PC-3 (cell line): ENCODE measurements at regions not wholly inside any gene's neighbourhood (a gene's known extent, or its start where the extent isn't known, plus 50 kb on each side); places are given as distances from the start of the nearest gene placed in this dataset.

ENCODE experiments used
- ATAC-seq: fragments of 200-7000 bp; cut with Tn5 transposase; 2 replicates; pipeline ENCODE4 v1.9.1; 2020; ENCODE audit warnings: mild to moderate bottlenecking, moderate library complexity
- BruUV-seq: library from RNA; stranded (reverse); fragments of 400-500 nt; replicated peaks from 2 replicates; lab custom pipeline; 2021; lab: Mats Ljungman, UMichigan
- CTCF ChIA-PET: fragments of 300-600 bp; sonication (Branson Sonifier 250); formaldehyde crosslinking; loops from one replicate; lab custom pipeline; 2022; ENCODE audit warnings: antibody characterized with exemption; lab: Charles Lee
- POLR2A ChIA-PET: fragments of 300-600 bp; sonication (Branson Sonifier 250); formaldehyde crosslinking; loops from one replicate; lab custom pipeline; 2022; ENCODE audit warnings: antibody characterized with exemption; ENCODE audit not compliant: unreplicated experiment; lab: Charles Lee
- DNase-seq: peaks from one replicate; pipeline ENCODE4 v3.0.0-alpha.2; 2015
- H2AFZ ChIP-seq: fragments of 300-600 bp; sonication (generic); 2 replicates; pipeline ENCODE4 v1.6.0; 2016; ENCODE audit warnings: antibody characterized with exemption, low read length
- H3F3A ChIP-seq: fragments of 300-600 bp; sonication (generic); one replicate; pipeline ENCODE4 v1.6.0; 2017; ENCODE audit warnings: antibody characterized with exemption, low read length, control low read depth, mild to moderate bottlenecking; ENCODE audit not compliant: unreplicated experiment
- H3K27ac ChIP-seq: fragments of 300-600 bp; sonication (generic); 2 replicates; pipeline ENCODE4 v1.5.1; 2016; ENCODE audit warnings: mild to moderate bottlenecking, low read length
- H3K27me3 ChIP-seq: fragments of 300-600 bp; sonication (generic); 2 replicates; pipeline ENCODE4 v1.6.1; 2016; ENCODE audit warnings: low read length, mixed read lengths
- H3K36me3 ChIP-seq: fragments of 300-600 bp; sonication (generic); 2 replicates; pipeline ENCODE4 v1.6.1; 2016; ENCODE audit warnings: low read depth, mixed run types, low read length, mixed read lengths
- H3K4me1 ChIP-seq: fragments of 300-600 bp; sonication (generic); 2 replicates; pipeline ENCODE4 v1.5.1; 2016; ENCODE audit warnings: low read length; ENCODE audit not compliant: insufficient read depth
- H3K4me2 ChIP-seq: fragments of 300-600 bp; sonication (generic); 2 replicates; pipeline ENCODE4 v1.6.0; 2016; ENCODE audit warnings: low read length
- H3K4me3 ChIP-seq: fragments of 300-600 bp; sonication (generic); 2 replicates; pipeline ENCODE4 v1.5.1; 2016; ENCODE audit warnings: mild to moderate bottlenecking, low read length, mixed read lengths
- H3K79me2 ChIP-seq: fragments of 300-600 bp; sonication (generic); 2 replicates; pipeline ENCODE4 v1.6.1; 2017; ENCODE audit warnings: low read length, mixed read lengths
- H3K9ac ChIP-seq: fragments of 300-600 bp; sonication (generic); 2 replicates; pipeline ENCODE4 v1.6.0; 2016; ENCODE audit warnings: mild to moderate bottlenecking, low read length
- H3K9me2 ChIP-seq: fragments of 300-600 bp; sonication (generic); replicated peaks from 2 replicates; pipeline ENCODE4 v1.6.1; 2016; ENCODE audit warnings: mixed run types, low read length, mixed read lengths
- H3K9me3 ChIP-seq: fragments of 300-600 bp; sonication (generic); 2 replicates; pipeline ENCODE4 v1.6.1; 2016; ENCODE audit warnings: low read length, mixed read lengths
- H4K20me1 ChIP-seq: fragments of 300-600 bp; sonication (generic); 2 replicates; pipeline ENCODE4 v1.6.1; 2016; ENCODE audit warnings: low read length, mixed read lengths
- EZH2 ChIP-seq: fragments of 300-600 bp; sonication (generic); IDR thresholded peaks from one replicate; pipeline ENCODE4 v1.6.1; 2017; ENCODE audit warnings: antibody characterized with exemption, mild to moderate bottlenecking, low read length; ENCODE audit not compliant: unreplicated experiment
- EZH2phosphoT487 ChIP-seq: fragments of 300-600 bp; sonication (generic); IDR thresholded peaks from 2 replicates; pipeline ENCODE4 v1.6.1; 2018; ENCODE audit warnings: mild to moderate bottlenecking, antibody characterized with exemption, low read length, borderline replicate concordance
- intact Hi-C: fragments of 100-400 bp; cut with micrococcal nuclease; formaldehyde crosslinking; loops from 2 replicates; pipeline ENCODE4 v1.9.0; 2023
- TF ChIP-seq, protein P1 (sequence below): fragments of 300-600 bp; sonication (generic); conservative IDR thresholded peaks from 2 replicates; pipeline ENCODE4 v1.5.1; 2017; ENCODE audit warnings: antibody characterized with exemption, low read depth, mild to moderate bottlenecking, low read length

GRCh38 chr12:103128862-103129501 is 171.5 kb downstream of the ASCL1 start:
- no peak for TF ChIP-seq EZH2
- TF ChIP-seq EZH2phosphoT487, result no peak
- TF ChIP-seq, protein P1, sequence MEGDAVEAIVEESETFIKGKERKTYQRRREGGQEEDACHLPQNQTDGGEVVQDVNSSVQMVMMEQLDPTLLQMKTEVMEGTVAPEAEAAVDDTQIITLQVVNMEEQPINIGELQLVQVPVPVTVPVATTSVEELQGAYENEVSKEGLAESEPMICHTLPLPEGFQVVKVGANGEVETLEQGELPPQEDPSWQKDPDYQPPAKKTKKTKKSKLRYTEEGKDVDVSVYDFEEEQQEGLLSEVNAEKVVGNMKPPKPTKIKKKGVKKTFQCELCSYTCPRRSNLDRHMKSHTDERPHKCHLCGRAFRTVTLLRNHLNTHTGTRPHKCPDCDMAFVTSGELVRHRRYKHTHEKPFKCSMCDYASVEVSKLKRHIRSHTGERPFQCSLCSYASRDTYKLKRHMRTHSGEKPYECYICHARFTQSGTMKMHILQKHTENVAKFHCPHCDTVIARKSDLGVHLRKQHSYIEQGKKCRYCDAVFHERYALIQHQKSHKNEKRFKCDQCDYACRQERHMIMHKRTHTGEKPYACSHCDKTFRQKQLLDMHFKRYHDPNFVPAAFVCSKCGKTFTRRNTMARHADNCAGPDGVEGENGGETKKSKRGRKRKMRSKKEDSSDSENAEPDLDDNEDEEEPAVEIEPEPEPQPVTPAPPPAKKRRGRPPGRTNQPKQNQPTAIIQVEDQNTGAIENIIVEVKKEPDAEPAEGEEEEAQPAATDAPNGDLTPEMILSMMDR, result no peak
- no peaks in the 10 kb centered on the region for H3K27me3 ChIP-seq
- ATAC-seq (no peak), DNase-seq (no peak)
- H3K9me3 ChIP-seq, result peaks cover 5% of the 10 kb centered on the region; the same call in 1 of the 2 replicates
- H3K27ac ChIP-seq, result no peak overlapping the region
- H2AFZ ChIP-seq, result no peak overlapping the region
- no peak overlapping the region for H3K9ac ChIP-seq
- ChIA-PET POLR2A (no interaction called here), CTCF (no interaction called here)
- BruUV-seq, result no TSS peak
- H3K9me2 ChIP-seq, result no peaks in the 10 kb centered on the region
- H4K20me1 ChIP-seq, result no peaks in the 10 kb centered on the region
- no peaks in the 10 kb centered on the region for H3K36me3 ChIP-seq
- no peak overlapping the region for H3K4me2 ChIP-seq
- H3K4me1 ChIP-seq, result no peaks in the 10 kb centered on the region
- no peak overlapping the region for H3K4me3 ChIP-seq
- H3F3A ChIP-seq, result no peaks in the 10 kb centered on the region
- no peaks in the 10 kb centered on the region for H3K79me2 ChIP-seq
- intact Hi-C loops, result no loop called here

DNA sequence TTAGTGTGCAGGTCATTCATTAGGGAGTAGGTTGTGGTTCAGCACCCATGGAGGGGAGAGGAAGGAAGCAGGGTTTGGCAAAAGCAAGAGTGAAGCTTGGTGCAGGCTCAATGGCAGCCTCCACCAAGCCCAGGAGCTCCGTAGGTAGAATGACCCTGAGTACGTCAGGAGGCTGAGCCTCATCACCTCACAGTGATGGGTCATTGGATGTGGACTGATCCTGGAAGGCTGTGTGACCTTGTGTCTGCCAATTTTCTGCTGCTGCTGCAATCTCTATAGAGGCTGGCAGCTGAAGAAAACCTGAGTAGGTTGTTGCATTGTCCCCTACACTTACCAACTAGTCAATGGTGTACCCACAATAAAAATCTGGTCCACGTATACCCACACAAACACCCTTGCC is 173.1 kb downstream of the ASCL1 start:
- intact Hi-C loops, result no loop called here
- no peak overlapping the region for H3K4me2 ChIP-seq
- H3K36me3 ChIP-seq, result no peaks in the 10 kb centered on the region
- no peaks in the 10 kb centered on the region for H4K20me1 ChIP-seq
- no peaks in the 10 kb centered on the region for H3K27me3 ChIP-seq
- POLR2A ChIA-PET, result no interaction called here
- no peak overlapping the region for H3K9ac ChIP-seq
- CTCF ChIA-PET, result no interaction called here
- no peaks in the 10 kb centered on the region for H3K9me2 ChIP-seq
- no peak overlapping the region for H2AFZ ChIP-seq
- H3F3A ChIP-seq, result no peaks in the 10 kb centered on the region
- TF ChIP-seq EZH2phosphoT487, result no peak
- TF ChIP-seq EZH2, result no peak
- TF ChIP-seq, protein P1, result no peak
- no peaks in the 10 kb centered on the region for H3K79me2 ChIP-seq
- ATAC-seq, result no peak
- no peak overlapping the region for H3K27ac ChIP-seq
- no peaks in the 10 kb centered on the region for H3K4me1 ChIP-seq
- no peak for DNase-seq
- H3K9me3 ChIP-seq, result peaks cover 7% of the 10 kb centered on the region; the same call in 1 of the 2 replicates
- no TSS peak for BruUV-seq
- no peak overlapping the region for H3K4me3 ChIP-seq

GRCh38 chr12:103138538-103138937 is 181.1 kb downstream of the ASCL1 start:
- Histone ChIP-seq H3K9ac (no peak overlapping the region), H3K27ac (no peak overlapping the region), H3K9me2 (no peaks in the 10 kb centered on the region), H3K4me2 (no peak overlapping the region), H3K4me3 (no peak overlapping the region), H3K9me3 (0 out of 2 replicates have a peak, but pooled peaks cover 9% of the 10 kb centered on the region), H3K36me3 (no peaks in the 10 kb centered on the region), H3F3A (no peaks in the 10 kb centered on the region), H3K79me2 (no peaks in the 10 kb centered on the region), H3K4me1 (no peaks in the 10 kb centered on the region), H2AFZ (no peak overlapping the region), H4K20me1 (no peaks in the 10 kb centered on the region), H3K27me3 (no peaks in the 10 kb centered on the region)
- TF ChIP-seq, protein P1, result no peak
- TF ChIP-seq EZH2, result no peak
- TF ChIP-seq EZH2phosphoT487, result no peak
- POLR2A ChIA-PET, result no interaction called here
- ATAC-seq, result no peak
- BruUV-seq, result no TSS peak
- CTCF ChIA-PET, result no interaction called here
- no peak for DNase-seq
- intact Hi-C loops, result no loop called here
